ENCODE measurements at regions not wholly inside any gene's neighbourhood (a gene's known extent, or its start where the extent isn't known, plus 50 kb on each side); places are given as distances from the start of the nearest gene placed in this dataset.

GRCh38 chr10:29105516-29106215 lies 183.2 kb upstream of the LYZL1 start:
- DNase-seq, result peak; percentile 46
- TF ChIP-seq CTCF (IDR thresholded peaks at IDR 0.05), result no peak
- Mint-ChIP-seq H3K4me1 (ENCODE audit: low read depth) (peaks cover 21% of the 10 kb centered on the region), H3K9me3 (no peaks in the 10 kb centered on the region), H3K27ac (no peak overlapping the region), H3K27me3 (ENCODE audit: insufficient read depth) (peaks cover 26% of the 10 kb centered on the region), H3K36me3 (ENCODE audit: low read depth) (no peaks in the 10 kb centered on the region), H3K4me3 (peak overlapping the region; percentile 26)

GRCh38 chr10:29106287-29106686 lies 182.6 kb upstream of the LYZL1 start:
- no peak for TF ChIP-seq CTCF (IDR thresholded peaks at IDR 0.05)
- Mint-ChIP-seq H3K27me3 (ENCODE audit: insufficient read depth) (peaks cover 23% of the 10 kb centered on the region), H3K9me3 (no peaks in the 10 kb centered on the region), H3K27ac (no peak overlapping the region), H3K36me3 (ENCODE audit: low read depth) (no peaks in the 10 kb centered on the region), H3K4me1 (ENCODE audit: low read depth) (peaks cover 21% of the 10 kb centered on the region), H3K4me3 (no peak overlapping the region)
- DNase-seq, result no peak

- Mint-ChIP-seq H3K36me3 (ENCODE audit: low read depth) (no peaks in the 10 kb centered on the region), H3K9me3 (no peaks in the 10 kb centered on the region), H3K4me3 (no peak overlapping the region), H3K27me3 (ENCODE audit: insufficient read depth) (peaks cover 10% of the 10 kb centered on the region), H3K4me1 (ENCODE audit: low read depth) (peaks cover 21% of the 10 kb centered on the region), H3K27ac (no peak overlapping the region)
- no peak for DNase-seq
- TF ChIP-seq CTCF (IDR thresholded peaks at IDR 0.05), result no peak
Observed at GRCh38 chr10:29107866-29108498, 180.9 kb upstream of the LYZL1 start.

- no peak for DNase-seq
- Mint-ChIP-seq H3K4me3 (no peak overlapping the region), H3K27me3 (ENCODE audit: insufficient read depth) (peaks cover 17% of the 10 kb centered on the region), H3K9me3 (no peaks in the 10 kb centered on the region), H3K27ac (no peak overlapping the region), H3K4me1 (ENCODE audit: low read depth) (peaks cover 20% of the 10 kb centered on the region), H3K36me3 (ENCODE audit: low read depth) (no peaks in the 10 kb centered on the region)
- no peak for TF ChIP-seq CTCF (IDR thresholded peaks at IDR 0.05)
Observed at GRCh38 chr10:29109707-29110571, 178.9 kb upstream of the LYZL1 start.

GRCh38 chr10:29112827-29113615 lies 175.8 kb upstream of the LYZL1 start:
- peaks cover 28% of the 10 kb centered on the region for H3K27me3 Mint-ChIP-seq (ENCODE audit: insufficient read depth)
- peaks cover 5% of the 10 kb centered on the region for H3K36me3 Mint-ChIP-seq (ENCODE audit: low read depth)
- H3K4me3 Mint-ChIP-seq, result peak overlapping the region; percentile 25; the same call in 1 of the 2 replicates
- H3K4me1 Mint-ChIP-seq (ENCODE audit: low read depth), result 0 out of 2 replicates have a peak, but pooled peaks cover 4% of the 10 kb centered on the region
- TF ChIP-seq CTCF (IDR thresholded peaks at IDR 0.05), result no peak
- DNase-seq, result no peak
- peaks cover 10% of the 10 kb centered on the region for H3K9me3 Mint-ChIP-seq
- no peak overlapping the region for H3K27ac Mint-ChIP-seq

Data from HFFc6 (cell line).